ENCODE measurements at regions not wholly inside any gene's neighbourhood (a gene's known extent, or its start where the extent isn't known, plus 50 kb on each side); places are given as distances from the start of the nearest gene placed in this dataset.

DNA sequence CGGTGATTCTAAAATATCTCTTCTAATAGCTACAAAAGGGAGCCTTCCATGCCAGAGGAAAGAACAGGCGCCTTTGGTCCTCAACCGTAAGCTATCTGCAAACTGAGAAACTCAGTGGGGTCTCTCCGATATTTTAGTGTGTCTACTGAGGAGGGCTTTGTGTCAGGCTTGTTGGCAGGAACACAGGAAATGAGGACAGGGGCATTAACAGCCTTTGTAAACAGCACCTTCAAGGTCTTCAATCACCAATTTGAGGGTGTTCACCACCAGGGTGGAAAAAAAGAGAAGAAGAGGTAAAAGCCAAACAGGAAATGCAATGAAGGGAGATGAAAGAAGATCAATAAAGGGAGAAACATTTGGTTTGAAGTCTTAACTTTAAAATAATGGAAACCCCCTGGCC is 580.1 kb upstream of the SALL1 start:
- no peak for DNase-seq (ENCODE audit: low spot score)

DNA sequence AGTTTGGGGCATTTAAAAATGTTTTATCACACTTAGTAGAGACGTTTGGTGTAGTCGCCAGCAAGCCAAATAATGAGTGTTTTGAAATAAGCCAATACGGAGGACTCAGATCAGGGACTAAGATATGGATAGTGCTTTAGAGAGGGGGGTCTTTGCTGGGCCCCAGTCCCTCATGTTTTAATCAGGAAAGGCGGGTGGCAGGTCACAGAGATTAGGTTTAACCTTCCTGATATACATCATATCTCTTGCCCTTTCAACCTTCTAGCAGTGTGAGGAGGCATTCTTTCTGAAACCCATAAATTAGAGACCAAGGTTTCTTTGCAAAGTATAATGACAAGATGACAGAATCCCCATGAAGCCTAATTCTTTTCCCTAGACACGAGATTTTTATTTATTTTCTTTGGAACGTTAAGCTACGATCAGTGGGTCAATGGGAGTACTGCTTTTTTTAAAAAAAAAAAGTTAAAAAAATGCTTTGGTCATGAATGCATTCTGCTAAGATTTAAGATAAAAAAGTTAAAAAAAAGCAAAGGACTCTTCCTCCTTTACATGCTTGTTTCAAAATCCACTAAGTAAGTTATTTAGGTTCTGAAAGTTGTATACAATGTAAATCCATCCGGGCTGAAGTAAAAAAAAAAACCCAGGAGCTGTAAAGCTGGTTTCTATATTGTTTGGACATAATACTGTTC is 572.1 kb upstream of the SALL1 start:
- no peak for DNase-seq (ENCODE audit: low spot score)

DNA sequence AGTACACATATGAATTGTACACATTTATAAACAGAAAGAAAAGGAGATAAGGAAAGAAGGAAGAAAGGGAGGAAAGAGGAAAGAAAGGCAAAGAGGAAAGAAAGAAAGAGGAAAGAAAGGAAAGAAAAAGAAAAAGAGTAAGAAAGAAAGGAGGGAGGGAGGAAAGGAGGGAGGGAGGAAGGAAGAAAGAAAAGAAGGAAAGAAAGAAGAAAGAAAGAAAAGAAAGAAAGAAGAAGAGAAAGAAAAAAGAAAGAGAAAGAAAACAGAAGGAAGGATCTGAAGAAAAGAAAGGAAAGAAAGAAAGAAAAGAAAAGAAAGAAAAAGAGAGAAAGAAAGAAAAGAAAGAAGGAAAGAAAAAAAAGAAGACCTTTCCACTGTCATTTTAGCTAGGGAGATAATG is 571.4 kb upstream of the SALL1 start:
- DNase-seq (ENCODE audit: low spot score) = no peak

DNA sequence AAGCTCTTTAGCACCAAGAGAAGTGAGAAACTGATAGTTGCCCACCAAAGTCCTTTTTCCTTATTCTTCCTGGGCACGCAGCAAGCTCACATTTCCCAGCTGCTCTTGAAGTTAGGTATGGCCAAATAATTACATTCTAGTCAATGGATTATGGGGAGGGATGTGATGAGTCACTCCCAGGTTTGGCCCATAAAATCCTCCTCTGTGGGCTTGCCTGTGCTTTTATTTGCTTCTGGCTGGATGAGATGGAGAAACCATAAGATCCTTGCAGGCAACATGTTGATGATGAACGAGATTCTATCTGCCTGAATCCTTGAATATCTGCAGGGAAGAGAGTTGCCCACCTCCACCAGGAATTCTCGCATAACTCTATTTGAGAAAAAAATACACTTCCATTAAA is 568.3 kb upstream of the SALL1 start:
- DNase-seq (ENCODE audit: low spot score) = peak; percentile 10

DNA sequence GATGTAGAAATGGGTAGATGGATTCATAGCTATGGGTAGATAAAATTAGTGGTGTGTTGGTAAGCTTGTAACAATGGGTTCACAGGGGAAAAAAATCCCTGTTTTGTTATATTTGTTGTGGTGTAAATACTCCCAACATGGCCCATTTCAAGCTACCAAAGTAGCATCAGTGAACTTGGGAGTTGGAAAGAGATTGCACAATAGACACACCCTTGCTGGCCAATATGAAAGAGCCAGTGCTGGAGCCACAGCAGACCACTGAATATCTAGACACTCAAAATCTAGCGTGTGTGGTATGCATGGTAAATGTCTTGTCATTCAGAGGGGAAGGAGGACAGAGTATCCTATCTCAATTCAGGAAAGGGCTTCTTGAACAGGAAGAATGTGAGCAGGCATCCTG is 565.1 kb upstream of the SALL1 start:
- no peak for DNase-seq (ENCODE audit: low spot score)

DNA sequence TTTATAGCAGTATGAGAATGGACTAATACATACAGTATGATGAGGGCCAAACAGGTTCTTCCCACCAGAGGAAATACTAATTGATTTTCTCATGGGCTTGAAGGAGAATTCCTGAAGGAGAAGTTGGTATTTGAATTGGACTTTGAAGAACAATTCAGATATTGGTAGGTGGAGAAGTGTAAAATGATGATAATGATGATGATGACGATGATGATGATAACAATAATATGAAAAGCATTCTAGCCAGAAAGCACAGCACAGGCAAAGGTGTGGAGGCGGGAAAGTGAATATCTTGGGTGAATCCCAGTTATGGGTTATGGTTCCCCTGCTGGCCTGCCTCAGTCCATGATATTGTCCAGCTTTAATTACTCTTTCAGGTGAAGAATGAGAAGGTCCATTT is 562.4 kb upstream of the SALL1 start:
- no peak for DNase-seq (ENCODE audit: low spot score)

DNA sequence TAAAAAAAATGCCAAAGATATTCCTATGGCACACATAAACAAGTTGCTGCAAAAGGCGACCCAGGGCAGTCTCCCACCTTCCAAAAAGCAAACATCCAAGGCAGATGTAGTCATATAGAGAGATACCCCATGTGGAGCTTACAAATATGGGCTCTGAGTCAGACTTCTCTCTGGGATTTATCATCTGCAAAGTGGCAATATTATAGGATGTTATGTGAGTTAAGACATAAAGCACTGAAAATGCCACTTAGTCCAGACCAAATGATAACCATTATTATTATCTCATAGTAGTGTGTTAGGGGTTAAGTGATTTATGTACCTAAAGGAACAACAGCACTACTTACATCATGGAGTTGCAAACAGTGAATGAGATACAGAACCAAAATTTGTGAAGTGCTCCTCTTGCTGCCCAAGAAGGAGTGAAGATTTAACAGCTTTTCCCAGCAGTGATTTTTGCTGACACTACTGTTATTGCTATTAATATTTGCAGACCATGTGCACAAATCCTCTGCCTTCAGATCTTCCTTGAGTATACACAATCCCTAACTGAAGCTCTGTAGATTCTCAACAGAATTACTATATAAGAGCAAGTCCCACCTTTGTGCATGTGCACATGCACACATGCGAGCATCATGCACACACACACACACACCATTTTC is 560.0 kb upstream of the SALL1 start:
- no peak for DNase-seq (ENCODE audit: low spot score)

DNA sequence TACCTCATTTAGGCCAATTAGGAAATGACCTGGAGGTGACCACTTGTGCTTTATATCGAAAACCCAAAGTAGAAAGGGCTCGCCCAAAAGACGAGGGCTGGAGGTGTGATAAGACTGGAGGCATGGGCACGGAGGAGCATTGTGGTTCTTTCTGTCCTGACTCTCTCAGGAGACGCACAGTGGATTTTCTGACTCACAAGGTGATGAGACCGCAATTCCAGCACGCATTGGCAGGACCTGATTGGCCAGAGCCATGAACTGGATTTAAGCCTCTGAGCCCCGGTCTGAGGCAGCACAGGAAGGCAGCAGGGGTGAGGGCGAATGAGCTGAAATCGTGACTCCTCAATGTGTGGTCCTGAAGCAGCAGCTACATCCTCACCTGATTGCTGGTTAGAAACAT is 559.1 kb upstream of the SALL1 start:
- peak; percentile 60 for DNase-seq (ENCODE audit: low spot score)

DNA sequence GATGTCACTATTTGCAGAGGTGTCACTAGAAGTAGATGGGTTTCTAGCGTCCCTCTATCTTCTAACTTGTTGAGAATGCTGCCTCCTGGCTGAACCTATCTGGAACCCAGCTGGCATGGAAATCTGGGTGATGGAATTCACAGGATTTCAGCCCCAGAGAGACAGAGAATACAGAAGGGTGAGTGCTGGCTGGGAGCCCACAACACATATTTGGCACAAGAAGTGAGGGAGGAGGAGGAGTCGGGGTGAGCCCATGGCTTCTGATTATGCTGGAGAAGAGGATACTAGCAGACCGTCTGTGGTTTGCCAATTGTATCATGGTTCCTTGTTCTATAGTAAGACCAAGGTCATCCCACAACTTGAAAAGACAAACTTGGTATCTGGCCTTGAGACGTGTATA is 557.8 kb upstream of the SALL1 start:
- DNase-seq (ENCODE audit: low spot score) = no peak

DNA sequence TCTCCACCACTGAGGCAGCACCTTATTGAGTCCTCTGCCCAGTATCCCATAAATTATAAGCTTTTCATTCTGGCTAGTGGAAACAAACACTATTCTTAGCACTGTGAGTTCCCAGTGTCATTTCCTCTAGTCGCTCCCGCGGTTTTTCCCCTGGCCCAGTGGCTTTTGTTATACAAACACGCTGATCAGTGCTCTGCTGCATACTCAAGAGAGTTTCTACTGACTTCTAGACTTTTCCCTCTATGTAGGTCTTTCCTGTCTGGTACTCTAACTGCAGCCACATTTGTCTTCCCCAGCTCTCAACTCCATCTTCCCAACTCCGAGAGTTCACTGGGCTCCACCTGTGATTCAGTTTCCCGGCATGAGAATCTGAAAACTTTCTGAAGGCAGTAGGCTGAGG is 556.6 kb upstream of the SALL1 start:
- DNase-seq (ENCODE audit: low spot score) = no peak

DNA sequence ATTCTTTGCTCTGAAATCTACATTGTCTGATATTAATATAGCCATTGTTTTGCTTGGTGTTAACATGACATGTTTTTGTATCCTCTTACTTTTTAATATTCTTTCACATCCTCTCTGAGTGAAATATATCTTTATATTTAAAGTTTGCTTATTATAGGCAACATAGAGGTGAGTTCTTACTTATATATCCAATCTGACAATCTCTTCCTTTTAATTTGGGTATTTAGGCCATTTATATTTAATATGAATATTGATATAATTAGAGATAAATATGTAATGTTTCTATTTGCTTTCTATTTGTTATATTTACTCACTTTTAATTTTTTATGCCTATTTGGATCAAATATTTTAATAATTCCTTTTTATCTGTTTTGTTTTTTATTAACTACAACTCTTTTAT is 554.1 kb upstream of the SALL1 start:
- DNase-seq (ENCODE audit: low spot score) = no peak

DNA sequence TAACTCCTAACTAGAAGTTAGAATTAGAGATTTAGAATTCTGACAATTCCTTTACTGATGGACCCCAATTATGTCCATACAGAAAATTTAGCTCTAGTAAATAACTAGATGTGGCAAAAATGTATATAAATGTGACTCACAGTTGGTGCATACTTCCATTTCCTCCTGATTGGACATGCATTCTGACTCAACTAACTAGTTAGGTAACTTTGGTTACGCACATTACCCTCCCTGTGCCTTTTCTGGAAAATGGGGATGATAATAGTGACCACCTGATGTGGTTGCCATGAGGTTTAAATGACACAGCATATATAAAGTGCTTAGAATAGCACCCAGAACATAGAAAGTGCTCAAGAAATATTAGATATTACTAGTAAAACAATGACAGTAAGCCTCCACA is 550.0 kb upstream of the SALL1 start:
- no peak for DNase-seq (ENCODE audit: low spot score)

DNA sequence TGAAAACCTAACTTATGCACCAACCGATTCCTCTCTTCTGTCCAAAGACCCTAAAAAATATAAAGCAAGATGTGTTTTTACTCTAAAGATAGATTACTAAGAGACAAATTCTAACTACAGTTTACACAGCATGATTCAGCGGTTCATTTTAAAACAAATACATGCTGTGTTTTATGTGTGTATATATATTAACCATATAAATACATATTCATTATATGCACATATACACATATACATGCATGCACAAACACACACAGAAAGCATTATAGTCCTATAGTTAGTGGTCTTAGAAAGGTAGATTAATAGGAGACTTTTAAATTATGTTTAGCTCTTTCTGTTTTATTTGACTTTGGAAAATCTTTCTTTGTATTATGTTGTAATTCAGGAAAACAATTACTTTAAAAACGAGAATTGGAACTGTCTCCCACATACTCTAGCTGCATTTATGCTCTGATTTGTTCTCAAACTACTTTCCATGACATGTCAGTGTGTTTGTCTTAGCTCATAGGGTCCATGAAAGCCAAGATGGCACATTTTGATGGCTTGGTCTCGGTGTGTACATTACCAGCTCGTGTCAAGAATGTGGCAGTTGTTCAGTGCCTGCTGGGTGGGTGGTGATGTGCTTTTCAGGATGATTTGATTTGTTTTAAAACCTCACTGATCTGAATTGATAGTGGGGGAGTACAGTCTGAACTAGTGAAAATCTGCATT is 548.8 kb upstream of the SALL1 start:
- no peak for DNase-seq (ENCODE audit: low spot score)

DNA sequence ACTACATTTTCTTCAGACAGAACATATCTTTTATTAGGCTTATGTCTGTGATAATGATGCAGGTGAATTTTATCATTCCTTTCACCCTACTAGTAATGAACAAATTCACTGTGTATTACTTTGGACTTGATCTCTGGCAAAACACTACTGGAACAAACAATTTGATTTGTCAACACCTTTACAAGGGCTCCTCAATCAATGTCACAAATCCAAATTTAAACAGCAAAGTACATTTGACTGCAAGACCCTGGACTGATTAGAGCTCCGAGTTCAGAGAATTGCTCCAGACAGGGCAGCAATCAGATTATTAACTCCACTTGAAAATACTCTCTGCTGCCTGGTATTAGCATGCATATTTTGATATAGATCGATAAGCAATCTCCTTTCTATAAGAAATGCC is 547.6 kb upstream of the SALL1 start:
- no peak for DNase-seq (ENCODE audit: low spot score)

DNA sequence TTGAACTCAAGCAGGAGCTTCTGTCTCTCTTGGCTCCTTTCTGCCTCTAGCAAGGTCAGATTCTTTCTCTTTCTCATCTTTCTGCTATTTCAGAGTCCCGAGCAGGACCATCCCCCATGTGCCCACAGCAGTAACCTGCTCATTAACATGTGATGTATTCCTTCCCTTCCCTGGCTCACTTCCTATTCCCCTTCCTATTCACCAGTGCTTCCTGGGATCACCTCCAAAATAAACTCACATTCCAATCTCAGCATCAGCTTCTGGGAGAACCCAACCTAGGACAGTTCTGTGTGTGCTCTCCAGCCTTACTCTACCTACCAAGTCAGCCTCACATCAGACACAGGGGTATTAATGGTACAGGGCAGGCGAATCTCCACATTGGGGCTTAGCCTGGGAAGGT is 546.4 kb upstream of the SALL1 start:
- no peak for DNase-seq (ENCODE audit: low spot score)

DNA sequence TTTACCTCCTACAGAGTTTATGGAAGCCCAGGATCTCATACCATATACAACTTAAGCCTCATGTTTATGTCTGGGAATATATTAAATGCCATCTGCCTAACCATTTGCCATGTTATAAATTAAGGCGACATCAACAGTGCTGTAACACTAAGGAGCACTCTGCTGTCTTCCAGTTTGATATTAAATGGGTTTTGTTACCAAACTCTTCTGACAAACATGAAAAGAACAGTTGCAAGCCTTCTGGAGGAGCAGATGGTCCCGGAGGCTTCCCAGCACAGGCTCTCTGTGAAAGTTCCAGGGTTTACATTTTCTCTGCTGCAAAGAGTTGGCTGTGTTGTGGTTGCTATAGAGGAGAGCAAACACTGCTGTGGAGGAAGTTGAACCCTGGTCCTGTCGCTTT is 545.3 kb upstream of the SALL1 start:
- DNase-seq (ENCODE audit: low spot score) = peak; percentile 34

DNA sequence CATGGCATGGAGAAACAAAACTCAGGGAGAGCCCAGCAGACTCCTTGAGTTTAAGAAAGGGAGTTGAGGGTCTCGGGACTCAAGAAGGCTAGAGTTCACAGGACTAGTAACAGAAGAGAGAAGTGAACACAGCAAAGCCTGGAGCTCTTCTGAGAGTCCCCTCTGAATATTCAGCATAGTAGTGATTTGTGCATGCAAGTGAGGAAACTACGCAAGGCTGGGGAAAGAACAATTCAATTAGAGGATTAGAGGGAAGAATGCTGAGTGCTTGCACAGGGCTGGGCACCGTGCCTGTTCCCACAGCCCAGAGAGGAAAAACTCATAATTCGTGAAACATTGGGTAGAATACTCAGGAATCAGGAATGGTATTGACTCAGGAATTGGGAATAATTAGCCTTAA is 540.0 kb upstream of the SALL1 start:
- no peak for DNase-seq (ENCODE audit: low spot score)

DNA sequence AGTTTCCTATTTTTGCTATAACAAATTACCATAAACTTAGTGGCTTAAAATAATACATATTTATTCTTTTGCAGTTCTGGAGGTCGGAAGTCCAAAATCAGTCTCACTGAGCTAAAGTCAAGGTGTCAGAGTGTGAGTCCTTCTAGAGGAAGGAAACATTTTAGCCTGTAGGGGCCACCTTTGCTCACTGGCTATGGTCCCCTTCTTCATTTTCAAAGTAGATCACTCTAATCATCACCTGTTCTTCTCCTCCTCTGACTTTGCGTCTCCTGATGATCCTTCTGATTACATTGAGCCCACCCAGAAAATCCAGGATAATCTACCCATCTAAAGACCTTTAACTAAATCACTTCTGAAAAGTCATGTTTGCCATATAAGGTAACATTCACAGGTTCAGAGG is 534.4 kb upstream of the SALL1 start:
- DNase-seq (ENCODE audit: low spot score) = no peak

DNA sequence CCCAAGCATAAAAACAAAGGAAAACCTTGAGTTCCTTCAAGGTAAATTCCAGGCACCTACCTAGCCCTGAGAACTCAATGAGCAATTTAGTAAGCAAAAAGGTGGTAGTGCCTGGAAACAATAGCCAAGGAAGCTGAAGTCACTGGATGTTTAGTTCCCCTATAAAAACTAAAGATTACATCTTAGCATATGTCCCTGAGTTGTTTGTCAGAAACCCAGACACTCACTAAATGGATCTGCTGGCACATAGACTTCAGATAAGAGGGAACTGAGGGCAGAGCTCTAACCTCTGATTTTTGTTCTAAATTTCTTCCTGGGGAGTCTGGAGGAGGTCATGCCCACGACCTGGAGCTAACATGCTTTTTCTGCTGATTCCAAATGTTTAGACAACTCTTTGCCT is 532.8 kb upstream of the SALL1 start:
- DNase-seq (ENCODE audit: low spot score) = no peak

DNA sequence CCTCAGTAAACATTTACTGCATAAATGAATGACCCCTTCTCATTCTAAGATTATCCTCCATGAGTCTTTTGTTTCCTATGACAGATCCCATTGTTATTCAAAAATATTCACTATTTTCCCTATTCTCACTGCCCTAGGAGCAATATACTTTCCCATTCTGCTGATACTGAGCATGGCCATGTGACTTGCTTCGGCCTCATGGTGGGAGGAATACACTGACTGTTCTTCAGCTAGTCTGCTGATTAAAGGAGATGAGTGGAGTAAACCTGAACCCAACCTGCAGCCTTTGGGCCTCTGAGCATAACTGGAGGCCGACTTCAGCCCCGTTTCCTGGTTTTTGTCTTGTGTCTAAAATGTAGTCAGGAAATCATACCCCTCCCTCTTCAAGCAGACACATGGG is 531.8 kb upstream of the SALL1 start:
- no peak for DNase-seq (ENCODE audit: low spot score)

DNA sequence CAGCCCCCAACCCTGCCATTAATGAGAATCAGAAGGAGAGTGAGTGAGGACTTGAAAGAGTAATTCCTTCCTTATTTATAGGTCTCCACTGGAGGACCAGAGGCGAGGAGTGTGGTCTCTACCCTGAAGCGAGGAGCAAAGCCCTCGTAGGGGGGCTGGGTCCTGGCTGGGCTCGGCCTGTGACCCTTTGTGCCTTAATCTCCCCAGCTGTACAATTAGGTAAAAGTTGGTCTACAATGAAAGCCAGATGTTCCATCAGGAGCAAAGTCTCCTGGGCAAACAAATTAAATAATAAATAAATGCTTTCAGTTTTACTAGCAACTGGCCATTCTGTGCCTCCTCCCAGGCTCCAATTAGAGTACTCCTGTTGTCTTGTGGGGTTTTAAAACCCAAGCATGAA is 523.5 kb upstream of the SALL1 start:
- no peak for DNase-seq (ENCODE audit: low spot score)

DNA sequence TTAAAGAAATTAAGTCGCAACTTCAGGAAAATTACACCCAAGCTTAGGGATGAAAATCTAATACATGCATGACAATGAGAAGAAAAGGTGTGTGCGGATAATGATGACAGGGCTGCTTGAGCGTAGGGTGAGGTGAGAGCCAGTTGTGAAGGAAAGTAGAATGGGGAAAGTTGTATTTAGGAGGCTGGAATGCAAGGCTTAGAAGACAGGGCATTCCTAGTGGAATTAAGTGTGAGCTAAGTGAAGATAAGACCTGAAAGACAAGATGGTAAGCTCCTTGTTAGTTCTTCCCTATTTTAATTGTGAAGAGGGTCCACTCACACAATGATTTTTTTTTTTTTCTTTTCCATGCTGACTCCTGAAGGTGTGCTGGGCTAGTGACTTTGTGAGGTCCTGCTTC is 519.5 kb upstream of the SALL1 start:
- DNase-seq (ENCODE audit: low spot score) = no peak

DNA sequence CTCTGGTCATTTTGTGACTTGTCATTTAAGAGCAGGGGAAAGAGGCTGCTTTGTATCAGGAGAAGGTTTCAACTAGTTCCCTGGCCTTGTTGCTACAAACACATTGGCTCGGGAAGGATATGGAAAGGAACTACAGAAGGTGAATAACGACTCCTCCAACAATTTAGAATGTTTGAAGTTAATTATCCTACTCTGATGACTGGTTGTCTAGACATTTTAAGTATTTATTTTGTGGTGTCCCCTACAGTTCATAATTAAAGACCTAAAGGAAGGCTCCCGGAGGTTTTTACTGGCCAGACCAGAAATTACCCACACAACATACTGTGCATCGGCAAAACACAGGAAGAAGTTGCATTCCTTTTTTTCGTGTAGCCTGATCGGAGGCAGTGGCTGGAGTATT is 515.8 kb upstream of the SALL1 start:
- peak; percentile 27 for DNase-seq (ENCODE audit: low spot score)
